ENCODE measurements at regions not wholly inside any gene's neighbourhood (a gene's known extent, or its start where the extent isn't known, plus 50 kb on each side); places are given as distances from the start of the nearest gene placed in this dataset.

GRCh38 chr4:89420507-89420906 is 112.9 kb upstream of the GPRIN3 start:
- Histone ChIP-seq H3K27ac (no peak overlapping the region), H3K27me3 (no peaks in the 10 kb centered on the region), H3K4me1 (peaks cover 0 to 8% (median 0%) of the 10 kb centered on the region in 4 donors), H3K36me3 (no peaks in the 10 kb centered on the region), H3K4me3 (no peak overlapping the region), H3K9me3 (no peaks in the 10 kb centered on the region)
- TF ChIP-seq EP300 (IDR thresholded peaks at IDR 0.05; ENCODE audit: low read depth) = no peak
- TF ChIP-seq, protein P1, sequence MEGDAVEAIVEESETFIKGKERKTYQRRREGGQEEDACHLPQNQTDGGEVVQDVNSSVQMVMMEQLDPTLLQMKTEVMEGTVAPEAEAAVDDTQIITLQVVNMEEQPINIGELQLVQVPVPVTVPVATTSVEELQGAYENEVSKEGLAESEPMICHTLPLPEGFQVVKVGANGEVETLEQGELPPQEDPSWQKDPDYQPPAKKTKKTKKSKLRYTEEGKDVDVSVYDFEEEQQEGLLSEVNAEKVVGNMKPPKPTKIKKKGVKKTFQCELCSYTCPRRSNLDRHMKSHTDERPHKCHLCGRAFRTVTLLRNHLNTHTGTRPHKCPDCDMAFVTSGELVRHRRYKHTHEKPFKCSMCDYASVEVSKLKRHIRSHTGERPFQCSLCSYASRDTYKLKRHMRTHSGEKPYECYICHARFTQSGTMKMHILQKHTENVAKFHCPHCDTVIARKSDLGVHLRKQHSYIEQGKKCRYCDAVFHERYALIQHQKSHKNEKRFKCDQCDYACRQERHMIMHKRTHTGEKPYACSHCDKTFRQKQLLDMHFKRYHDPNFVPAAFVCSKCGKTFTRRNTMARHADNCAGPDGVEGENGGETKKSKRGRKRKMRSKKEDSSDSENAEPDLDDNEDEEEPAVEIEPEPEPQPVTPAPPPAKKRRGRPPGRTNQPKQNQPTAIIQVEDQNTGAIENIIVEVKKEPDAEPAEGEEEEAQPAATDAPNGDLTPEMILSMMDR (IDR thresholded peaks at IDR 0.05) = no peak
- no peak for TF ChIP-seq POLR2A (IDR thresholded peaks at IDR 0.05)
- TF ChIP-seq POLR2AphosphoS5 (IDR thresholded peaks at IDR 0.05) = no peak
- no peak for DNase-seq
- in situ Hi-C loops (cut with MboI; ENCODE audit: low pct_ligation_motif_present in 1 of 4, low pct_unique_long_range_greater_than_20kb in 1 of 4, low sequenced_read_pairs in 3 of 4) = no loop called here
- intact Hi-C loops (cut with DNase I; ENCODE audit: low total_unique reads) = no loop called here
- whole genome bisulfite sequencing, 2 donors (ENCODE audit: low coverage in 1 of 2) = 94 to 96% methylated on average over 2 of the region's 2 CpGs

GRCh38 chr4:89419111-89419695 is 111.6 kb upstream of the GPRIN3 start:
- H3K36me3 ChIP-seq = no peaks in the 10 kb centered on the region
- no peak overlapping the region for H3K27ac ChIP-seq
- DNase-seq = no peak
- TF ChIP-seq, protein P1 (IDR thresholded peaks at IDR 0.05) = no peak
- TF ChIP-seq EP300 (IDR thresholded peaks at IDR 0.05; ENCODE audit: low read depth) = no peak
- TF ChIP-seq POLR2A (IDR thresholded peaks at IDR 0.05) = no peak
- in situ Hi-C loops (cut with MboI; ENCODE audit: low pct_ligation_motif_present in 1 of 4, low pct_unique_long_range_greater_than_20kb in 1 of 4, low sequenced_read_pairs in 3 of 4) = no loop called here
- intact Hi-C loops (cut with DNase I; ENCODE audit: low total_unique reads) = no loop called here
- no peaks in the 10 kb centered on the region for H3K9me3 ChIP-seq
- WGBS, 2 donors (ENCODE audit: low coverage in 1 of 2) = 80 to 88% methylated on average over 5 of the region's 5 CpGs
- no peak overlapping the region for H3K4me3 ChIP-seq
- H3K4me1 ChIP-seq = peaks cover 0 to 5% (median 0%) of the 10 kb centered on the region in 4 donors
- no peaks in the 10 kb centered on the region for H3K27me3 ChIP-seq

- Histone ChIP-seq H3K4me1 (no peaks in the 10 kb centered on the region), H3K9me3 (no peaks in the 10 kb centered on the region), H3K4me3 (no peak overlapping the region), H3K27me3 (no peaks in the 10 kb centered on the region), H3K36me3 (no peaks in the 10 kb centered on the region), H3K27ac (no peak overlapping the region)
- intact Hi-C loops (cut with DNase I; ENCODE audit: low total_unique reads) (no loop called here), in situ Hi-C loops (cut with MboI; ENCODE audit: low pct_ligation_motif_present in 1 of 4, low pct_unique_long_range_greater_than_20kb in 1 of 4, low sequenced_read_pairs in 3 of 4) (no loop called here)
- TF ChIP-seq, protein P1 (IDR thresholded peaks at IDR 0.05) = no peak
- TF ChIP-seq EP300 (IDR thresholded peaks at IDR 0.05; ENCODE audit: low read depth) = no peak
- no peak for TF ChIP-seq POLR2A (IDR thresholded peaks at IDR 0.05)
- TF ChIP-seq POLR2AphosphoS5 (IDR thresholded peaks at IDR 0.05) = no peak
- DNase-seq = no peak
- WGBS, 2 donors (ENCODE audit: low coverage in 1 of 2) = 79 to 80% methylated on average over 2 of the region's 2 CpGs
Observed at GRCh38 chr4:89416960-89417359, 109.4 kb upstream of the GPRIN3 start.

DNA sequence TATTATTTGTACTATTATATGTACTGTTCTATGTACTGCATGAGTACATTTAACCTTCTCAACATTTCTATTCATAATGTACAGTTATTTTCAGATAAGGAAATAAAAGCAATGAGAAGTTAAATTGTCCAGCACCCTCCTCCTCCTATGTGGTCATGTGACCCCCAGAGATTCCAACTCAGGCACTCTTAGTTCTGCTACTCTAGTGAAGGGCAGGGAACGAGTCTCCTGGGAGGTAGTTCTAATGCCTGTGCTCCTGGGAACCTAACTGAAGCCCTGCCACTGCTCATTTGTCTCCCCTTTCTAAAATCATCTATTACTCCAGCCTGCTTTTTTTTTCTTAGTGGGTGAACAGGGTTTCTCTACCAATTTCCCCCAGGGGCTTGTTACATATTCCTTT is 105.9 kb upstream of the GPRIN3 start:
- WGBS, 2 donors (ENCODE audit: low coverage in 1 of 2) = 67 to 73% methylated on average over 1 of the region's 1 CpG
- intact Hi-C loops (cut with DNase I; ENCODE audit: low total_unique reads) = no loop called here
- no peaks in the 10 kb centered on the region for H3K4me1 ChIP-seq

More for the DNA sequence above, 105.9 kb upstream of the GPRIN3 start:
- H3K27ac ChIP-seq = no peak overlapping the region
- no peak for TF ChIP-seq POLR2A (IDR thresholded peaks at IDR 0.05)
- H3K27me3 ChIP-seq = no peaks in the 10 kb centered on the region
- no peak overlapping the region for H3K4me3 ChIP-seq
- no peaks in the 10 kb centered on the region for H3K9me3 ChIP-seq
- no peaks in the 10 kb centered on the region for H3K36me3 ChIP-seq
- in situ Hi-C loops (cut with MboI; ENCODE audit: low pct_ligation_motif_present in 1 of 4, low pct_unique_long_range_greater_than_20kb in 1 of 4, low sequenced_read_pairs in 3 of 4) = no loop called here
- DNase-seq = no peak

Measured in transverse colon (tissue), 4 donors.